Endothelial cell of umbilical vein (primary cell): ENCODE measurements at regions not wholly inside any gene's neighbourhood (a gene's known extent, or its start where the extent isn't known, plus 50 kb on each side); places are given as distances from the start of the nearest gene placed in this dataset.

Source experiments
- BruUV-seq: library from RNA; stranded (reverse); fragments of 400-500 nt; replicated peaks from 2 replicates; lab custom pipeline; 2021; lab: Mats Ljungman, UMichigan
- CTCF ChIA-PET: fragments of 300-600, 350-600 bp; sonication (Branson Sonifier 250); formaldehyde crosslinking; loops from one replicate; lab custom pipeline; 2021; ENCODE audit warnings: antibody characterized with exemption, inconsistent platforms; lab: Charles Lee
- POLR2A ChIA-PET: fragments of 300-600, 350-600 bp; sonication (Branson Sonifier 250); formaldehyde crosslinking; loops from one replicate; lab custom pipeline; 2021; ENCODE audit warnings: antibody characterized with exemption, inconsistent platforms; lab: Charles Lee
- DNase-seq: peaks from one replicate; pipeline ENCODE4 v3.0.0-alpha.2; 2011; ENCODE audit warnings: low read depth, low spot score
- FAIRE-seq: peaks from 2 replicates; lab custom pipeline; 2011; peaks lifted over from hg19 to GRCh38; lab: Jason Lieb, UNC
- H2AFZ ChIP-seq: 2 replicates; pipeline ENCODE4 v1.6.0; 2012; ENCODE audit warnings: low read depth, low read length, control low read depth, inconsistent platforms
- H3K27ac ChIP-seq: 2 replicates; pipeline ENCODE4 v1.5.1; 2011; ENCODE audit warnings: low read depth, mild to moderate bottlenecking, control low read depth, low read length, moderate library complexity; ENCODE audit not compliant: insufficient read depth
- H3K27me3 ChIP-seq, 2 experiments: 2 replicates each; pipeline versions ENCODE4 v1.6.0 to v1.6.1; 2011; ENCODE audit warnings: low read length in 2 of 2, mixed read lengths in 1 of 2; ENCODE audit not compliant: control insufficient read depth in 2 of 2, insufficient read depth in 2 of 2
- H3K36me3 ChIP-seq, 2 experiments: 2 replicates in 1 of 2; 3 replicates in 1 of 2; pipeline ENCODE4 v1.5.1; 2011; ENCODE audit warnings: low read length in 2 of 2, mild to moderate bottlenecking in 1 of 2, moderate library complexity in 1 of 2; ENCODE audit not compliant: control insufficient read depth in 2 of 2, insufficient read depth in 2 of 2; ENCODE audit errors: extremely low read depth in 1 of 2
- H3K4me1 ChIP-seq: 3 replicates; pipeline ENCODE4 v1.5.1; 2011; ENCODE audit warnings: mild to moderate bottlenecking, low read length; ENCODE audit not compliant: control insufficient read depth, insufficient read depth; ENCODE audit errors: extremely low read depth
- H3K4me2 ChIP-seq: 2 replicates; pipeline ENCODE4 v1.6.1; 2011; ENCODE audit warnings: low read length, control low read depth, mixed read lengths; ENCODE audit not compliant: insufficient read depth
- H3K4me3 ChIP-seq, 3 experiments: fragments of 200-600 bp in 1 of 3; sonication (generic), shearing (Covaris generic) in 1 of 3; replicated peaks in 1 of 3; 2 replicates each; pipeline ENCODE4 v1.5.1; 2011 to 2016; ENCODE audit warnings: control low read depth in 3 of 3, low read length in 3 of 3, mild to moderate bottlenecking in 2 of 3, inconsistent platforms in 1 of 3, low read depth in 1 of 3, moderate library complexity in 1 of 3; ENCODE audit not compliant: insufficient read depth in 1 of 3
- H3K79me2 ChIP-seq: 2 replicates; pipeline ENCODE4 v1.6.0; 2012; ENCODE audit warnings: low read length, inconsistent platforms; ENCODE audit not compliant: control insufficient read depth, insufficient read depth
- H3K9ac ChIP-seq: replicated peaks from 2 replicates; pipeline ENCODE3; 2011; ENCODE audit warnings: low read length, control low read depth; ENCODE audit not compliant: insufficient read depth; ENCODE audit errors: extremely low read depth
- H3K9me1 ChIP-seq: replicated peaks from 3 replicates; pipeline ENCODE4 v1.6.0; 2011; ENCODE audit warnings: mild to moderate bottlenecking, low read length; ENCODE audit not compliant: control insufficient read depth, insufficient read depth; ENCODE audit errors: extremely low read depth
- H3K9me3 ChIP-seq: replicated peaks from 2 replicates; pipeline ENCODE4 v1.5.1; 2012; ENCODE audit warnings: low read length, inconsistent platforms; ENCODE audit not compliant: control insufficient read depth, insufficient read depth
- H4K20me1 ChIP-seq: replicated peaks from 2 replicates; pipeline ENCODE3; 2011; ENCODE audit warnings: mild to moderate bottlenecking, low read length; ENCODE audit not compliant: control insufficient read depth, insufficient read depth; ENCODE audit errors: extremely low read depth
- CTCF ChIP-seq, 2 donors: IDR thresholded peaks; 1 replicate in 1 of 2; 2 replicates in 1 of 2; pipeline ENCODE4 v1.5.1; 2011; ENCODE audit warnings: low read length in 2 of 2, mild to moderate bottlenecking in 2 of 2, moderate library complexity in 2 of 2, control low read depth in 1 of 2, inconsistent platforms in 1 of 2, low read depth in 1 of 2; ENCODE audit not compliant: insufficient read depth in 1 of 2; ENCODE audit errors: extremely low read depth in 1 of 2
- EZH2 ChIP-seq: IDR thresholded peaks from 2 replicates; pipeline ENCODE4 v1.6.1; 2012; ENCODE audit warnings: borderline replicate concordance, low read depth, mild to moderate bottlenecking, moderate library complexity, low read length, inconsistent platforms; ENCODE audit not compliant: severe bottlenecking
- FOS ChIP-seq: IDR thresholded peaks from 2 replicates; pipeline ENCODE4 v1.6.1; 2011; ENCODE audit warnings: mild to moderate bottlenecking, low read length, moderate library complexity, borderline replicate concordance; ENCODE audit not compliant: insufficient read depth
- GATA2 ChIP-seq: IDR thresholded peaks from 2 replicates; pipeline ENCODE4 v1.7.0; 2011; ENCODE audit warnings: low read depth, mild to moderate bottlenecking, moderate library complexity, mixed read lengths, low read length; ENCODE audit not compliant: insufficient read length, insufficient read depth
- JUN ChIP-seq: IDR thresholded peaks from 2 replicates; pipeline ENCODE4 v1.6.1; 2011; ENCODE audit warnings: borderline replicate concordance, low read depth; ENCODE audit not compliant: insufficient read length, insufficient read depth
- MYC ChIP-seq: IDR thresholded peaks from one replicate; pipeline ENCODE4 v1.6.1; 2011; ENCODE audit warnings: mild to moderate bottlenecking, low read depth, low read length
- POLR2A ChIP-seq: IDR thresholded peaks from 2 replicates; pipeline ENCODE4 v1.6.1; 2012; ENCODE audit warnings: low read depth, mild to moderate bottlenecking, control low read depth, low read length
- POLR2AphosphoS5 ChIP-seq: IDR thresholded peaks from 2 replicates; pipeline ENCODE4 v1.6.1; 2012; ENCODE audit warnings: low read depth, mild to moderate bottlenecking, control low read depth, low read length, moderate library complexity; ENCODE audit not compliant: insufficient read depth
- dilution Hi-C: fragments of 300-500 bp; cut with MboI; formaldehyde crosslinking; loops from one replicate; pipeline ENCODE4 v1.15.0; 2019; ENCODE audit warnings: low sequenced_read_pairs; ENCODE audit not compliant: extremely low pct_ligation_motif_present
- intact Hi-C: fragments of 100-400 bp; cut with micrococcal nuclease; formaldehyde crosslinking; loops from one replicate; pipeline ENCODE4 v1.10.0; 2022
- TF ChIP-seq, protein P1 (sequence below): IDR thresholded peaks from 2 replicates; pipeline ENCODE4 v1.6.1; 2011; ENCODE audit not compliant: insufficient read depth, insufficient read length

GRCh38 chr7:98679741-98680140, 62.7 kb downstream of the NPTX2 start:
- Histone ChIP-seq H3K79me2 (no peaks in the 10 kb centered on the region), H3K4me3 (no peak overlapping the region), H2AFZ (no peak overlapping the region), H3K27me3 (no peaks in the 10 kb centered on the region), H3K27ac (no peak overlapping the region), H3K9me3 (peaks cover 2% of the 10 kb centered on the region), H3K9me1 (no peaks in the 10 kb centered on the region), H3K4me1 (no peaks in the 10 kb centered on the region), H4K20me1 (no peaks in the 10 kb centered on the region), H3K9ac (no peak overlapping the region), H3K4me2 (no peak overlapping the region), H3K36me3 (no peaks in the 10 kb centered on the region)
- dilution Hi-C loops: no loop called here
- FAIRE-seq (no peak), DNase-seq (no peak)
- ChIA-PET POLR2A (no interaction called here), CTCF (no interaction called here)
- BruUV-seq: no TSS peak
- intact Hi-C loops: no loop called here
- no peak for TF ChIP-seq GATA2
- TF ChIP-seq POLR2A: no peak
- no peak for TF ChIP-seq MYC
- TF ChIP-seq, protein P1, sequence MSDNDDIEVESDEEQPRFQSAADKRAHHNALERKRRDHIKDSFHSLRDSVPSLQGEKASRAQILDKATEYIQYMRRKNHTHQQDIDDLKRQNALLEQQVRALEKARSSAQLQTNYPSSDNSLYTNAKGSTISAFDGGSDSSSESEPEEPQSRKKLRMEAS: no peak
- no peak for TF ChIP-seq EZH2

DNA sequence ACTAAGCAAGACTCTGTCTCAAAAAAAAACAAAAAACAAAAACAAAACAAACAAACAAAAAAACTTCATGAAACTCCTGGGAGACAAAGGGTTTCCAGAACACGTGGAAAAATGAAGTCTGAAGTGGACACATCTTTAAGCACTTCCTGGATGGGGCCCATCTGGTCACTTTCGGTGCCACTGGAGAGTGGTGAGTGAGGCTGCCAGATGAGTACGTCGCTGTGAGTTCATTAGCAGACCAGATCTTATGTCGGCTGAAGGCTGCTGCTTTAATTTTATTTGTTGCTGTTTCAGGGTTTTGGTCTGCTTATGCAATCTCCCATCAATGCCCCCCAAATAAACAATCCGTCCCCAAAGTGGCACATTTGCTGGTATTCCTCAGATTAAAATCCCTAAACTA, 64.4 kb downstream of the NPTX2 start:
- CTCF ChIA-PET: no interaction called here
- Histone ChIP-seq H2AFZ (no peak overlapping the region), H3K27me3 (no peaks in the 10 kb centered on the region), H3K4me1 (no peaks in the 10 kb centered on the region), H4K20me1 (no peaks in the 10 kb centered on the region), H3K36me3 (no peaks in the 10 kb centered on the region), H3K79me2 (no peaks in the 10 kb centered on the region), H3K27ac (no peak overlapping the region), H3K9ac (no peak overlapping the region), H3K4me2 (no peak overlapping the region), H3K4me3 (no peak overlapping the region), H3K9me1 (no peaks in the 10 kb centered on the region), H3K9me3 (peaks cover 9% of the 10 kb centered on the region)
- TF ChIP-seq MYC: no peak
- no peak for TF ChIP-seq POLR2AphosphoS5
- TF ChIP-seq, protein P1: no peak
- no peak for TF ChIP-seq FOS
- TF ChIP-seq GATA2: no peak
- no peak for TF ChIP-seq EZH2
- no peak for TF ChIP-seq JUN
- TF ChIP-seq CTCF (IDR thresholded peaks at IDR 0.05; ENCODE audit: extremely low read depth in 1 of 2, insufficient read depth in 1 of 2, low read depth in 1 of 2, low read length in 2 of 2): no peak
- TF ChIP-seq POLR2A: no peak
- dilution Hi-C loops (no loop called here), intact Hi-C loops (no loop called here)
- DNase-seq: no peak
- BruUV-seq: no TSS peak
- FAIRE-seq: no peak
- POLR2A ChIA-PET: no interaction called here
